DOHH2 (cell line): ENCODE measurements at regions not wholly inside any gene's neighbourhood (a gene's known extent, or its start where the extent isn't known, plus 50 kb on each side); places are given as distances from the start of the nearest gene placed in this dataset.

Experiments
- H3F3A ChIP-seq: fragments of 200-600 bp; sonication (generic), shearing (Covaris generic); 2 replicates; pipeline ENCODE4 v1.6.0; 2016; ENCODE audit warnings: antibody characterized with exemption, mild to moderate bottlenecking; ENCODE audit not compliant: control insufficient read depth, insufficient read depth
- H3K27ac ChIP-seq: fragments of 200-600 bp; sonication (generic); 2 replicates; pipeline ENCODE4 v1.5.1; 2014; ENCODE audit warnings: low read depth, mild to moderate bottlenecking, low read length, moderate library complexity
- H3K27me3 ChIP-seq: fragments of 200-600 bp; sonication (generic); 2 replicates; pipeline ENCODE4 v1.6.1; 2014; ENCODE audit warnings: mild to moderate bottlenecking, low read length, mixed read lengths; ENCODE audit not compliant: control insufficient read depth
- H3K36me3 ChIP-seq: fragments of 200-600 bp; sonication (generic); 2 replicates; pipeline ENCODE4 v1.6.1; 2014; ENCODE audit warnings: mild to moderate bottlenecking, low read length, moderate library complexity, mixed read lengths; ENCODE audit not compliant: control insufficient read depth
- H3K4me1 ChIP-seq: fragments of 200-600 bp; sonication (generic); 2 replicates; pipeline ENCODE4 v1.6.1; 2014; ENCODE audit warnings: mild to moderate bottlenecking, low read length, mixed read lengths; ENCODE audit not compliant: control insufficient read depth
- H3K4me2 ChIP-seq: fragments of 200-600 bp; sonication (generic); 2 replicates; pipeline ENCODE4 v1.6.0; 2014; ENCODE audit warnings: mild to moderate bottlenecking, low read length, moderate library complexity
- H3K4me3 ChIP-seq: fragments of 200-600 bp; sonication (generic); 2 replicates; pipeline ENCODE4 v1.5.1; 2014; ENCODE audit warnings: mild to moderate bottlenecking, low read length, mixed read lengths
- H3K79me2 ChIP-seq: fragments of 200-600 bp; sonication (generic); 2 replicates; pipeline ENCODE4 v1.6.1; 2014; ENCODE audit warnings: mild to moderate bottlenecking, low read length, mixed read lengths; ENCODE audit not compliant: control insufficient read depth
- H3K9me2 ChIP-seq: fragments of 200-600 bp; sonication (generic); replicated peaks from 2 replicates; pipeline ENCODE4 v1.6.1; 2014; ENCODE audit warnings: mild to moderate bottlenecking, low read length, mixed read lengths; ENCODE audit not compliant: control insufficient read depth
- H3K9me3 ChIP-seq: fragments of 200-600 bp; sonication (generic); 2 replicates; pipeline ENCODE4 v1.6.1; 2014; ENCODE audit warnings: antibody characterized with exemption, low read length, mixed read lengths; ENCODE audit not compliant: control insufficient read depth, insufficient read depth
- H4K20me1 ChIP-seq: fragments of 200-600 bp; sonication (generic); 2 replicates; pipeline ENCODE4 v1.6.0; 2014; ENCODE audit warnings: low read depth, mild to moderate bottlenecking, antibody characterized with exemption, low read length, moderate library complexity; ENCODE audit not compliant: control insufficient read depth, insufficient read depth
- EZH2phosphoT487 ChIP-seq: fragments of 200-600 bp; sonication (generic); IDR thresholded peaks from 2 replicates; pipeline ENCODE4 v1.6.1; 2017; ENCODE audit warnings: borderline replicate concordance, mild to moderate bottlenecking, antibody characterized with exemption, low read length, moderate library complexity, mixed read lengths
- TF ChIP-seq, protein P1 (sequence below): fragments of 200-600 bp; sonication (generic); IDR thresholded peaks from one replicate; pipeline ENCODE4 v1.5.1; 2014; ENCODE audit warnings: antibody characterized with exemption, mild to moderate bottlenecking, low read depth, low read length; ENCODE audit not compliant: poor library complexity, severe bottlenecking

DNA sequence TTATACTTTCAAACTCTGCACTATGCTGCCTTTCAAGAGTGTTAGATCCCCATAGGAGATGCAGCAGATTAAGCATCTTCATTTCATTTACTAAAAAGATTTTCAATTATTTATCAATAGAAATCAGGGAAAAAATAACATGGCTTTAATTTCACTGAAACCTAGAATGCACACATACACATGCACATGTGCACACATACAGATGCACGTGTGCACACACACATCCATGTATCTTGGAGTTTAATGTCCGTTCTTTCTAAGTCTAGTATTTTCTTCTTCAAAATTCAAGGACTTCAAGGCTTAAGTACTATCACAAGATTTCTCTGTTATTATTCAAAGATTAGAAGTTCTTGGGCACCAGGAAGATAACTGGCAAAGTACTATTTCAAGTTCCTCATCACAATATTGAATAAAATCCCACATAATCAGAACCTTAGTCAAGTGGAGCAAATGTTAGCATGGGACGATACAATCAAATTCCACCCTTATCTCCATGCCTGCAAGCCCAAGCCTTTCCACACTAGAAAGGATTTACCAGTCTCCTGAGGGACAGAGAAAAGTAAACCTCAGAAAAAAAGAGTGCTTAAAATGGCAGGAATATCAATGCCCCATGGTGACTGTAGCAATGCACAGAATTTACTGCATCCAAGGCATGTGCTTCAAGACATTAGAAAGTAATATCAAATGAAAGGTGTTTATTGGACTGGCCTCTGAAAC, 494.4 kb downstream of the XPNPEP1 start:
- Histone ChIP-seq H3K4me2 (no peak overlapping the region), H3K36me3 (no peaks in the 10 kb centered on the region), H4K20me1 (no peaks in the 10 kb centered on the region), H3K4me3 (no peak overlapping the region), H3K27ac (no peak overlapping the region), H3F3A (no peaks in the 10 kb centered on the region), H3K79me2 (no peaks in the 10 kb centered on the region), H3K9me2 (no peaks in the 10 kb centered on the region), H3K9me3 (no peaks in the 10 kb centered on the region), H3K4me1 (no peaks in the 10 kb centered on the region), H3K27me3 (no peaks in the 10 kb centered on the region)
- TF ChIP-seq EZH2phosphoT487, result no peak
- TF ChIP-seq, protein P1, sequence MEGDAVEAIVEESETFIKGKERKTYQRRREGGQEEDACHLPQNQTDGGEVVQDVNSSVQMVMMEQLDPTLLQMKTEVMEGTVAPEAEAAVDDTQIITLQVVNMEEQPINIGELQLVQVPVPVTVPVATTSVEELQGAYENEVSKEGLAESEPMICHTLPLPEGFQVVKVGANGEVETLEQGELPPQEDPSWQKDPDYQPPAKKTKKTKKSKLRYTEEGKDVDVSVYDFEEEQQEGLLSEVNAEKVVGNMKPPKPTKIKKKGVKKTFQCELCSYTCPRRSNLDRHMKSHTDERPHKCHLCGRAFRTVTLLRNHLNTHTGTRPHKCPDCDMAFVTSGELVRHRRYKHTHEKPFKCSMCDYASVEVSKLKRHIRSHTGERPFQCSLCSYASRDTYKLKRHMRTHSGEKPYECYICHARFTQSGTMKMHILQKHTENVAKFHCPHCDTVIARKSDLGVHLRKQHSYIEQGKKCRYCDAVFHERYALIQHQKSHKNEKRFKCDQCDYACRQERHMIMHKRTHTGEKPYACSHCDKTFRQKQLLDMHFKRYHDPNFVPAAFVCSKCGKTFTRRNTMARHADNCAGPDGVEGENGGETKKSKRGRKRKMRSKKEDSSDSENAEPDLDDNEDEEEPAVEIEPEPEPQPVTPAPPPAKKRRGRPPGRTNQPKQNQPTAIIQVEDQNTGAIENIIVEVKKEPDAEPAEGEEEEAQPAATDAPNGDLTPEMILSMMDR, result no peak

DNA sequence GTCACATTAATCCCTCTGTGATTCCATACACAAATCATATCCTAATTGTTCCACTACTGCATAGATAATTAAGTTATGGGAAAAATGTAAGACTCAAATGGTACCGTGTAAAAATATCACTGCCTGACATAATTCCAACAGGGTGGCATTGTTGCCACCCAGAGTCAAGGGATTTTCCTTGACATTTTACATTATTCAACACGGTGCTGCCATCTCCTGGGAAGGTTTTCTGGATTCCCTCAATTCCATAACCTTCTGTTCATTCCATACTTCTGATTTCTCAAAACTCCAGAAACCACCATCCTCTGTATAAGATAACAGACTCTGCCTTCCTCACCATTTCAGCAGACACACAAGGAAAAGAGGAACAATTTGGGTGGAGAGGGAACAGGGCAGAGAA, 495.9 kb downstream of the XPNPEP1 start:
- H3K36me3 ChIP-seq, result no peaks in the 10 kb centered on the region
- H3F3A ChIP-seq, result no peaks in the 10 kb centered on the region
- no peaks in the 10 kb centered on the region for H4K20me1 ChIP-seq
- no peaks in the 10 kb centered on the region for H3K4me1 ChIP-seq
- TF ChIP-seq, protein P1, result no peak
- no peak for TF ChIP-seq EZH2phosphoT487
- no peaks in the 10 kb centered on the region for H3K79me2 ChIP-seq
- no peaks in the 10 kb centered on the region for H3K9me2 ChIP-seq
- no peak overlapping the region for H3K4me3 ChIP-seq
- no peak overlapping the region for H3K27ac ChIP-seq
- no peaks in the 10 kb centered on the region for H3K9me3 ChIP-seq
- no peaks in the 10 kb centered on the region for H3K27me3 ChIP-seq
- no peak overlapping the region for H3K4me2 ChIP-seq

DNA sequence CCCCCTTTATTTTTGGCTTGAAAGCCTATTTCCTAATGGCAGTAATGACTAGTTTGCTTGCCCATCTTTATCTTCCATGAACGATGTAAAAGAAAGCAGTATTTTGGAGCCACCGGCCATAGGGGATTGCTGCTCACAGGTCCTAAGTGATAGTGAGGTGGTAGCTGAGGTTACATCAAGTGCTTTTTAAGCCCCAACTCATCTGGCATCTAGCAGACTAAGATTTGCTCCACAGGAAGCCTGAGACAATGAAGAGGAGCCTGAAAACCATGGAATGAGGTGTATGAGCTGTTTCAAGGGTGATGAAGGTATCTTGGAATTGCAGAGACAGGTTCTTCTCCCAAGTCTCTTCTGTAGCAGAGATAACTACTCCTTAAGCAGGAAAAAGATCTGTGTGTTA, 496.3 kb downstream of the XPNPEP1 start:
- TF ChIP-seq EZH2phosphoT487, result no peak
- Histone ChIP-seq H3K4me2 (no peak overlapping the region), H3K9me3 (no peaks in the 10 kb centered on the region), H3K4me3 (no peak overlapping the region), H4K20me1 (no peaks in the 10 kb centered on the region), H3K27me3 (no peaks in the 10 kb centered on the region), H3K4me1 (no peaks in the 10 kb centered on the region), H3F3A (no peaks in the 10 kb centered on the region), H3K9me2 (no peaks in the 10 kb centered on the region), H3K36me3 (no peaks in the 10 kb centered on the region), H3K79me2 (no peaks in the 10 kb centered on the region), H3K27ac (no peak overlapping the region)

DNA sequence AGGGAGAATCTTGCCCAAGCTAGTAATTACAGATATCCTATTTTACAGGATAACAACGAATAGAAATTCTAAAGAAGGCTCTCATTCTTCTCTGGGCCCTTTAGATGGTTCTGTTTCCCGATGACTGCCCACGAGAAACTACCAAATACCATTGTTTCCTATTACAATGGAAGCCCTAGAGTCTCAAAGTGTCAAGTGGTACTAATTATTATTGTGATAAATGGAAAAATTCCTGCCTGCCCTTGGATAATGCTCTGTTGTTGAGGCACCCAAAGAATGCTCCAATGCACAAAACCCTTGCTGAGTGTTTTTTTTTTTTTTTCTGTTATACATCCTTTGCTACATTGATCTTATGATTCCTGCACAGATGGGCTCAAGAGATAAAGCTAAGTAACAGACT, 504.5 kb downstream of the XPNPEP1 start:
- no peak overlapping the region for H3K4me3 ChIP-seq
- H4K20me1 ChIP-seq, result no peaks in the 10 kb centered on the region
- H3K27me3 ChIP-seq, result no peaks in the 10 kb centered on the region
- no peak for TF ChIP-seq EZH2phosphoT487
- TF ChIP-seq, protein P1, result no peak
- H3K4me2 ChIP-seq, result no peak overlapping the region
- no peaks in the 10 kb centered on the region for H3K79me2 ChIP-seq
- no peaks in the 10 kb centered on the region for H3F3A ChIP-seq
- no peaks in the 10 kb centered on the region for H3K4me1 ChIP-seq
- H3K27ac ChIP-seq, result no peak overlapping the region
- H3K36me3 ChIP-seq, result no peaks in the 10 kb centered on the region
- no peaks in the 10 kb centered on the region for H3K9me3 ChIP-seq
- H3K9me2 ChIP-seq, result no peaks in the 10 kb centered on the region
